Breast epithelium (tissue), 3 donors: ENCODE measurements at regions not wholly inside any gene's neighbourhood (a gene's known extent, or its start where the extent isn't known, plus 50 kb on each side); places are given as distances from the start of the nearest gene placed in this dataset.

ENCODE experiments used
- POLR2A ChIP-seq: fragments of 450-650 bp; IDR thresholded peaks from one replicate; pipeline ENCODE4 v1.6.1; 2016; ENCODE audit warnings: antibody characterized with exemption, mild to moderate bottlenecking, moderate library complexity
- POLR2AphosphoS5 ChIP-seq, 3 donors: sonication (generic); formaldehyde crosslinking; IDR thresholded peaks; one replicate each; pipeline ENCODE4 v1.6.1; 2017; ENCODE audit warnings: antibody characterized with exemption in 3 of 3
- TF ChIP-seq, protein P1 (sequence below), 3 donors: fragments of 450-650 bp; IDR thresholded peaks; one replicate each; pipeline ENCODE4 v1.5.1; 2016 to 2017; ENCODE audit warnings: antibody characterized with exemption in 3 of 3, mild to moderate bottlenecking in 3 of 3, moderate library complexity in 3 of 3

DNA sequence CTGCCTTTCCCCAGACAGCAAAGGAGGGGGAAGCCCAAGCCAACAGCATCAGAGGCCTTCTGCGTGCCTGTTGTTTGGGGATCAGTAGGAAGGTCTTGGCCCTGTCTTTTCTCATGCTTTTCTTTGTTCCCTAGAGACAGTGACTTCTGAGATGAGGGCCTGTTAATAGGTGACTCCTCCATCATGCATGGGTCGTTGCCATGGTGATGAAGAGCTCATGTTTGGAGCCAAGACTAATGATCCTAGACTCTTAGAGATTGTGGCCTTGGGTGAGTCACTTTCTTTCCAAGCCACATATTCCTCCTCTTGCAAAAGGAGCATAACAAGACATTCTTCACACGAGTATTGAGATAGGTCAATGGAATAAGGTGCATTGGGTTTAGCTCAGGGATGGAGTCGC, 201.1 kb upstream of the ASIC2 start:
- TF ChIP-seq POLR2A (no peak), POLR2AphosphoS5 (IDR thresholded peaks at IDR 0.05) (no peak)
- TF ChIP-seq, protein P1, sequence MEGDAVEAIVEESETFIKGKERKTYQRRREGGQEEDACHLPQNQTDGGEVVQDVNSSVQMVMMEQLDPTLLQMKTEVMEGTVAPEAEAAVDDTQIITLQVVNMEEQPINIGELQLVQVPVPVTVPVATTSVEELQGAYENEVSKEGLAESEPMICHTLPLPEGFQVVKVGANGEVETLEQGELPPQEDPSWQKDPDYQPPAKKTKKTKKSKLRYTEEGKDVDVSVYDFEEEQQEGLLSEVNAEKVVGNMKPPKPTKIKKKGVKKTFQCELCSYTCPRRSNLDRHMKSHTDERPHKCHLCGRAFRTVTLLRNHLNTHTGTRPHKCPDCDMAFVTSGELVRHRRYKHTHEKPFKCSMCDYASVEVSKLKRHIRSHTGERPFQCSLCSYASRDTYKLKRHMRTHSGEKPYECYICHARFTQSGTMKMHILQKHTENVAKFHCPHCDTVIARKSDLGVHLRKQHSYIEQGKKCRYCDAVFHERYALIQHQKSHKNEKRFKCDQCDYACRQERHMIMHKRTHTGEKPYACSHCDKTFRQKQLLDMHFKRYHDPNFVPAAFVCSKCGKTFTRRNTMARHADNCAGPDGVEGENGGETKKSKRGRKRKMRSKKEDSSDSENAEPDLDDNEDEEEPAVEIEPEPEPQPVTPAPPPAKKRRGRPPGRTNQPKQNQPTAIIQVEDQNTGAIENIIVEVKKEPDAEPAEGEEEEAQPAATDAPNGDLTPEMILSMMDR (IDR thresholded peaks at IDR 0.05) = no peak
